ENCODE measurements at regions not wholly inside any gene's neighbourhood (a gene's known extent, or its start where the extent isn't known, plus 50 kb on each side); places are given as distances from the start of the nearest gene placed in this dataset.

- TF ChIP-seq MAZ (IDR thresholded peaks at IDR 0.05; ENCODE audit: borderline replicate concordance, low read depth, low read length) (no peak), MAZ (CRISPR knock-in tag; IDR thresholded peaks at IDR 0.05; ENCODE audit: low read depth) (no peak), JUND (CRISPR knock-in tag; IDR thresholded peaks at IDR 0.05) (no peak), ZC3H4 (CRISPR knock-in tag; IDR thresholded peaks at IDR 0.05; ENCODE audit: borderline replicate concordance) (no peak), FOXJ3 (CRISPR knock-in tag; IDR thresholded peaks at IDR 0.05; ENCODE audit: borderline replicate concordance) (no peak), KDM1A (CRISPR knock-in tag; IDR thresholded peaks at IDR 0.05) (no peak), YY1 (IDR thresholded peaks at IDR 0.05; ENCODE audit: insufficient read depth, insufficient replicate concordance, low read depth, low read length) (no peak), CTCF (CRISPR knock-in tag; IDR thresholded peaks at IDR 0.05) (no peak), CEBPB (IDR thresholded peaks at IDR 0.05; ENCODE audit: borderline replicate concordance, low read depth, low read length) (no peak)
These were observed 131.9 kb upstream of the CAND1 start for GRCh38 chr12:67137256-67137655.

All from HepG2 (cell line).